Neural progenitor cell (in vitro differentiated cells): ENCODE measurements at regions not wholly inside any gene's neighbourhood (a gene's known extent, or its start where the extent isn't known, plus 50 kb on each side); places are given as distances from the start of the nearest gene placed in this dataset.

Experiments used
- EZH2phosphoT487 ChIP-seq: fragments of 200-600 bp; sonication (generic); IDR thresholded peaks from 2 replicates; pipeline ENCODE4 v1.6.1; 2017; ENCODE audit warnings: antibody characterized with exemption
- TF ChIP-seq, protein P1 (sequence below): fragments of 200-600 bp; sonication (generic); IDR thresholded peaks from 2 replicates; pipeline ENCODE4 v1.5.1; 2017; ENCODE audit warnings: antibody characterized with exemption, mild to moderate bottlenecking

DNA sequence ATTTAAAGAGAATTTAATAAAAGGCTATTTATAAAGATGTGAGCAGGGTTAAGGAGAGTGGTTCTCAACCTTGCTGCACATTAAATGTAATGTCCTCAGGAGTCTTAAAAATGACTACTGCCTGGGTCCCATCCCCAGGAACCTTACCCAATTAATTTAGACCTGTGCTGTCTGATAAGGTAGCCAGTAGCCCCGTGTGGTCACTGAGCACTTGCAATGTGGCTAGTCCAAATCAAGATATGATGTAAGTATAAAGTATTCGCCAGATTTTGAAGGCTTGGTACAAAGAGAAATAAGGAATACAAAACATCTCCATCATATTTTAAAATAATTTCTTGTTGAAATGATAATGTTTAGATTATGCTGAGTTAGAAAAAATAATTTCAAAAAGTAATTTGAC is 343.3 kb upstream of the PPP2R3A start:
- TF ChIP-seq, protein P1, sequence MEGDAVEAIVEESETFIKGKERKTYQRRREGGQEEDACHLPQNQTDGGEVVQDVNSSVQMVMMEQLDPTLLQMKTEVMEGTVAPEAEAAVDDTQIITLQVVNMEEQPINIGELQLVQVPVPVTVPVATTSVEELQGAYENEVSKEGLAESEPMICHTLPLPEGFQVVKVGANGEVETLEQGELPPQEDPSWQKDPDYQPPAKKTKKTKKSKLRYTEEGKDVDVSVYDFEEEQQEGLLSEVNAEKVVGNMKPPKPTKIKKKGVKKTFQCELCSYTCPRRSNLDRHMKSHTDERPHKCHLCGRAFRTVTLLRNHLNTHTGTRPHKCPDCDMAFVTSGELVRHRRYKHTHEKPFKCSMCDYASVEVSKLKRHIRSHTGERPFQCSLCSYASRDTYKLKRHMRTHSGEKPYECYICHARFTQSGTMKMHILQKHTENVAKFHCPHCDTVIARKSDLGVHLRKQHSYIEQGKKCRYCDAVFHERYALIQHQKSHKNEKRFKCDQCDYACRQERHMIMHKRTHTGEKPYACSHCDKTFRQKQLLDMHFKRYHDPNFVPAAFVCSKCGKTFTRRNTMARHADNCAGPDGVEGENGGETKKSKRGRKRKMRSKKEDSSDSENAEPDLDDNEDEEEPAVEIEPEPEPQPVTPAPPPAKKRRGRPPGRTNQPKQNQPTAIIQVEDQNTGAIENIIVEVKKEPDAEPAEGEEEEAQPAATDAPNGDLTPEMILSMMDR: no peak
- no peak for TF ChIP-seq EZH2phosphoT487
